PC-9 (cell line): ENCODE measurements at regions not wholly inside any gene's neighbourhood (a gene's known extent, or its start where the extent isn't known, plus 50 kb on each side); places are given as distances from the start of the nearest gene placed in this dataset.

Source experiments
- CTCF ChIP-seq: fragments of 200-600 bp; sonication (generic); conservative IDR thresholded peaks from 2 replicates; pipeline ENCODE4 v1.6.1; 2017; ENCODE audit warnings: mixed run types, antibody characterized with exemption, mild to moderate bottlenecking, moderate library complexity
- EZH2 ChIP-seq: fragments of 200-600 bp; sonication (generic); IDR thresholded peaks from 2 replicates; pipeline ENCODE4 v1.8.0; 2017; ENCODE audit warnings: antibody characterized with exemption, low read depth

- TF ChIP-seq EZH2 (no peak), CTCF (no peak)
These were observed 206.2 kb upstream of the CNTN4 start for GRCh38 chr3:1892459-1892858.
